ENCODE measurements at regions not wholly inside any gene's neighbourhood (a gene's known extent, or its start where the extent isn't known, plus 50 kb on each side); places are given as distances from the start of the nearest gene placed in this dataset.

GRCh38 chr12:58575256-58575655 is 345.0 kb downstream of the LRIG3 start:
- POLR2A ChIA-PET: no interaction called here

GRCh38 chr12:58576081-58576480 is 344.2 kb downstream of the LRIG3 start:
- no peaks in the 10 kb centered on the region for H3K36me3 ChIP-seq (ENCODE audit: control insufficient read depth, insufficient read depth, low read length)
- ChIA-PET CTCF (interaction anchor here (1.0 to 2.0 kb wide), 4 partner anchors 9 to 35 kb away, joined by 3 to 5 read pairs (median 4); no protein-coding TSS in a partner anchor), POLR2A (no interaction called here)
- H3K27me3 ChIP-seq (ENCODE audit: control insufficient read depth, insufficient read depth, low read length): no peaks in the 10 kb centered on the region
- TF ChIP-seq CTCF (IDR thresholded peaks at IDR 0.05; ENCODE audit: insufficient read depth, low read depth, low read length): no peak
- DNase-seq (ENCODE audit: low read depth): no peak
- no peak overlapping the region for H3K4me3 ChIP-seq (ENCODE audit: low read depth, low read length)

More at GRCh38 chr12:58575256-58575655, 345.0 kb downstream of the LRIG3 start:
- H3K4me3 ChIP-seq (ENCODE audit: low read depth, low read length): no peak overlapping the region
- no peaks in the 10 kb centered on the region for H3K36me3 ChIP-seq (ENCODE audit: control insufficient read depth, insufficient read depth, low read length)
- no peak for TF ChIP-seq CTCF (IDR thresholded peaks at IDR 0.05; ENCODE audit: insufficient read depth, low read depth, low read length)
- H3K27me3 ChIP-seq (ENCODE audit: control insufficient read depth, insufficient read depth, low read length): no peaks in the 10 kb centered on the region
- CTCF ChIA-PET: interaction anchor here (1.0 to 1.2 kb wide), 4 partner anchors 10 to 26 kb away, joined by 3 to 4 read pairs (median 4); no protein-coding TSS in a partner anchor
- no peak for DNase-seq (ENCODE audit: low read depth)

- Histone ChIP-seq H3K4me3 (ENCODE audit: low read depth, low read length) (no peak overlapping the region), H3K27me3 (ENCODE audit: control insufficient read depth, insufficient read depth, low read length) (no peaks in the 10 kb centered on the region), H3K36me3 (ENCODE audit: control insufficient read depth, insufficient read depth, low read length) (no peaks in the 10 kb centered on the region)
- POLR2A ChIA-PET: no interaction called here
- CTCF ChIA-PET: interaction anchor here (2.0 kb wide), 1 partner anchor 36 kb away, joined by 5 read pairs; no protein-coding TSS in a partner anchor
- TF ChIP-seq CTCF (IDR thresholded peaks at IDR 0.05; ENCODE audit: insufficient read depth, low read depth, low read length): no peak
- DNase-seq (ENCODE audit: low read depth): no peak
Observed at GRCh38 chr12:58576916-58577315, 343.4 kb downstream of the LRIG3 start.

- no peak for TF ChIP-seq CTCF (IDR thresholded peaks at IDR 0.05; ENCODE audit: insufficient read depth, low read depth, low read length)
- H3K27me3 ChIP-seq (ENCODE audit: control insufficient read depth, insufficient read depth, low read length): no peaks in the 10 kb centered on the region
- no peak for DNase-seq (ENCODE audit: low read depth)
- no peaks in the 10 kb centered on the region for H3K36me3 ChIP-seq (ENCODE audit: control insufficient read depth, insufficient read depth, low read length)
- ChIA-PET POLR2A (no interaction called here), CTCF (no interaction called here)
- H3K4me3 ChIP-seq (ENCODE audit: low read depth, low read length): no peak overlapping the region
Observed at GRCh38 chr12:58580095-58580494, 340.2 kb downstream of the LRIG3 start.

- no peak overlapping the region for H3K4me3 ChIP-seq (ENCODE audit: low read depth, low read length)
- DNase-seq (ENCODE audit: low read depth): peak; percentile 35
- no peaks in the 10 kb centered on the region for H3K36me3 ChIP-seq (ENCODE audit: control insufficient read depth, insufficient read depth, low read length)
- no peak for TF ChIP-seq CTCF (IDR thresholded peaks at IDR 0.05; ENCODE audit: insufficient read depth, low read depth, low read length)
- ChIA-PET POLR2A (no interaction called here), CTCF (no interaction called here)
- no peaks in the 10 kb centered on the region for H3K27me3 ChIP-seq (ENCODE audit: control insufficient read depth, insufficient read depth, low read length)
Observed at GRCh38 chr12:58583529-58583928, 336.8 kb downstream of the LRIG3 start.
